ENCODE measurements at regions not wholly inside any gene's neighbourhood (a gene's known extent, or its start where the extent isn't known, plus 50 kb on each side); places are given as distances from the start of the nearest gene placed in this dataset.

- no peak for TF ChIP-seq EZH2 (IDR thresholded peaks at IDR 0.05; ENCODE audit: low read length, missing control alignments)
- TF ChIP-seq CTCF (conservative IDR thresholded peaks at IDR 0.05 in 1 of 2, IDR thresholded peaks at IDR 0.05 in 1 of 2; ENCODE audit: low read depth in 1 of 2, low read length in 2 of 2): no peak
- no peaks in the 10 kb centered on the region for H3K79me2 ChIP-seq (ENCODE audit: control insufficient read depth, insufficient read depth, low read length)
- H3K36me3 ChIP-seq (ENCODE audit: control insufficient read depth, insufficient read depth, low read length): no peaks in the 10 kb centered on the region
- no peak overlapping the region for H3K27ac ChIP-seq (ENCODE audit: insufficient read depth, low read length)
- no peak overlapping the region for H3K4me3 ChIP-seq (replicated peaks in 1 of 4; ENCODE audit: control extremely low read depth in 1 of 4, insufficient read depth in 1 of 4, low read depth in 3 of 4, low read length in 4 of 4)
- no peaks in the 10 kb centered on the region for H3K4me1 ChIP-seq (ENCODE audit: control insufficient read depth, extremely low read depth, insufficient read depth, low read length)
- H3K4me2 ChIP-seq (ENCODE audit: extremely low read depth, insufficient read depth, low read length): no peak overlapping the region
- no peaks in the 10 kb centered on the region for H3K27me3 ChIP-seq (ENCODE audit: control insufficient read depth, insufficient read depth, low read length)
- no peaks in the 10 kb centered on the region for H3K9me3 ChIP-seq (ENCODE audit: control insufficient read depth, insufficient read depth, low read depth, low read length)
- no peak for DNase-seq (ENCODE audit: low read depth in 2 of 2)
- no peak overlapping the region for H2AFZ ChIP-seq (ENCODE audit: low read length)
- H4K20me1 ChIP-seq (ENCODE audit: control insufficient read depth, extremely low read depth, insufficient read depth, low read length): no peaks in the 10 kb centered on the region
- H3K9ac ChIP-seq (ENCODE audit: insufficient read depth, low read length): no peak overlapping the region
Measured at GRCh38 chr12:107525063-107525718, 160.4 kb upstream of the PWP1 start.

DNA sequence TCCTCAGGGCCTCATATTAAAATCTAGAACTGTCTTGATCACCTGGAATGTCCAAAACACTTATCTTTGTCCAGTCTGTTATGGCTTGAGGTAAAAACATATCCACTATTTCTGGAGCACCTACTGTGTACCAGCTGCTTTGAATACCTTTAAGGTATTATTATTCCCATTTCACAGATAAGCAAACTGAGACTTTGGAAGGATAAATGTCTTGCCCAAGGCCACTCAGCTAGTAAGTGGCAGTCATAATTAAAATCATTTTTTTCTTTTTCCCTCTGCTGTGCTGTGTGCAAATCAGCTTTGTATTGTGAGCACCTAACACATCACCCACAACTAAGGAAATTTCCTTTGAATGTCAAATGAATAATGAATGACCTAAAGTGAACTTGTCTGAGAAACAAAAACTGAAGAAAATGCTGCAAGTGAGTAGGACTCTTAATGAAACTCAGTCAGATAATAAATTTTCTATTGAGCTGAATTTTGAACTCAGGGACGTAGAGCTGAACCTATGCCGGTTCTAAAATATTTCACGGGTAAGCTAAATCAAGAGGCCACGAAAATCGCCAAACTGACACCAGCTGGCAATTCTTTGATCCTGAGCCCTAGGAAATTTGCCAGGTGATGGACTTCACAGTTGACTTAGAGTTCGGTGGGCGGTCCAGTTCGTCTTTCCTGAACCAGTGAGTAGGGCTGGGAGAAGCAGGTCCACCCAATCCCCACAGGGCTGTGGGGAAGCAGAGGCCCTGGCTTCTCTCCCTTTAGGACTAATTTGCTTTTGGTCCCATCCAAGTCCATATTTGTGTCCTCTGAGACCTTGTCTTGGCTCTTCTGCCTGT, 159.7 kb upstream of the PWP1 start:
- no peak overlapping the region for H3K27ac ChIP-seq (ENCODE audit: insufficient read depth, low read length)
- no peaks in the 10 kb centered on the region for H3K27me3 ChIP-seq (ENCODE audit: control insufficient read depth, insufficient read depth, low read length)
- no peaks in the 10 kb centered on the region for H4K20me1 ChIP-seq (ENCODE audit: control insufficient read depth, extremely low read depth, insufficient read depth, low read length)
- no peaks in the 10 kb centered on the region for H3K36me3 ChIP-seq (ENCODE audit: control insufficient read depth, insufficient read depth, low read length)
- TF ChIP-seq EZH2 (IDR thresholded peaks at IDR 0.05; ENCODE audit: low read length, missing control alignments) (no peak), CTCF (conservative IDR thresholded peaks at IDR 0.05 in 1 of 2, IDR thresholded peaks at IDR 0.05 in 1 of 2; ENCODE audit: low read depth in 1 of 2, low read length in 2 of 2) (no peak)
- H2AFZ ChIP-seq (ENCODE audit: low read length): no peak overlapping the region
- H3K4me2 ChIP-seq (ENCODE audit: extremely low read depth, insufficient read depth, low read length): no peak overlapping the region
- no peak for DNase-seq (ENCODE audit: low read depth in 2 of 2)
- H3K4me3 ChIP-seq (replicated peaks in 1 of 4; ENCODE audit: control extremely low read depth in 1 of 4, insufficient read depth in 1 of 4, low read depth in 3 of 4, low read length in 4 of 4): no peak overlapping the region
- no peak overlapping the region for H3K9ac ChIP-seq (ENCODE audit: insufficient read depth, low read length)
- no peaks in the 10 kb centered on the region for H3K4me1 ChIP-seq (ENCODE audit: control insufficient read depth, extremely low read depth, insufficient read depth, low read length)
- H3K9me3 ChIP-seq (ENCODE audit: control insufficient read depth, insufficient read depth, low read depth, low read length): no peaks in the 10 kb centered on the region
- H3K79me2 ChIP-seq (ENCODE audit: control insufficient read depth, insufficient read depth, low read length): no peaks in the 10 kb centered on the region

GRCh38 chr12:107526555-107527180, 158.9 kb upstream of the PWP1 start:
- no peak overlapping the region for H3K27ac ChIP-seq (ENCODE audit: insufficient read depth, low read length)
- H3K9me3 ChIP-seq (ENCODE audit: control insufficient read depth, insufficient read depth, low read depth, low read length): no peaks in the 10 kb centered on the region
- H4K20me1 ChIP-seq (ENCODE audit: control insufficient read depth, extremely low read depth, insufficient read depth, low read length): no peaks in the 10 kb centered on the region
- no peaks in the 10 kb centered on the region for H3K79me2 ChIP-seq (ENCODE audit: control insufficient read depth, insufficient read depth, low read length)
- H3K27me3 ChIP-seq (ENCODE audit: control insufficient read depth, insufficient read depth, low read length): no peaks in the 10 kb centered on the region
- H2AFZ ChIP-seq (ENCODE audit: low read length): no peak overlapping the region
- no peaks in the 10 kb centered on the region for H3K4me1 ChIP-seq (ENCODE audit: control insufficient read depth, extremely low read depth, insufficient read depth, low read length)
- H3K4me3 ChIP-seq (replicated peaks in 1 of 4; ENCODE audit: control extremely low read depth in 1 of 4, insufficient read depth in 1 of 4, low read depth in 3 of 4, low read length in 4 of 4): no peak overlapping the region
- no peak overlapping the region for H3K4me2 ChIP-seq (ENCODE audit: extremely low read depth, insufficient read depth, low read length)
- no peak for TF ChIP-seq CTCF (conservative IDR thresholded peaks at IDR 0.05 in 1 of 2, IDR thresholded peaks at IDR 0.05 in 1 of 2; ENCODE audit: low read depth in 1 of 2, low read length in 2 of 2)
- TF ChIP-seq EZH2 (IDR thresholded peaks at IDR 0.05; ENCODE audit: low read length, missing control alignments): no peak
- no peak overlapping the region for H3K9ac ChIP-seq (ENCODE audit: insufficient read depth, low read length)
- H3K36me3 ChIP-seq (ENCODE audit: control insufficient read depth, insufficient read depth, low read length): no peaks in the 10 kb centered on the region
- no peak for DNase-seq (ENCODE audit: low read depth in 2 of 2)

Data from fibroblast of lung (primary cell).